ENCODE measurements at regions not wholly inside any gene's neighbourhood (a gene's known extent, or its start where the extent isn't known, plus 50 kb on each side); places are given as distances from the start of the nearest gene placed in this dataset.

- H3K79me2 ChIP-seq (ENCODE audit: low read depth) = no peaks in the 10 kb centered on the region
- Mint-ChIP-seq H3K36me3 (no peaks in the 10 kb centered on the region), H3K9me3 (peaks cover 12% of the 10 kb centered on the region)
Observed at GRCh38 chr2:11985817-11986566, 239.6 kb downstream of the LPIN1 start.

GRCh38 chr2:11987151-11987550, 240.7 kb downstream of the LPIN1 start:
- Histone ChIP-seq H4K20me1 (ENCODE audit: low read depth) (no peaks in the 10 kb centered on the region), H3K79me2 (ENCODE audit: low read depth) (no peaks in the 10 kb centered on the region), H3K36me3 (no peaks in the 10 kb centered on the region), H3K9me3 (ENCODE audit: low read depth) (no peaks in the 10 kb centered on the region), H2AFZ (replicated peaks) (peak overlapping the region; percentile 60), H3K4me1 (no peaks in the 10 kb centered on the region), H3K4me3 (no peak overlapping the region), H3K4me2 (no peak overlapping the region), H3K27me3 (no peaks in the 10 kb centered on the region), H3K9ac (no peak overlapping the region), H3K27ac (no peak overlapping the region), H3F3A (ENCODE audit: low read depth) (no peaks in the 10 kb centered on the region)
- Mint-ChIP-seq H3K27me3 (ENCODE audit: insufficient read depth, low read depth) (peaks cover 5% of the 10 kb centered on the region), H3K4me1 (peaks cover 19% of the 10 kb centered on the region), H3K9me3 (peaks cover 8% of the 10 kb centered on the region), H3K36me3 (no peaks in the 10 kb centered on the region), H3K4me3 (no peak overlapping the region), H3K27ac (peak overlapping the region; percentile 58)
- TF ChIP-seq CTCF (IDR thresholded peaks at IDR 0.05) = no peak
- no peak for TF ChIP-seq EZH2phosphoT487 (IDR thresholded peaks at IDR 0.05)
- no peak for TF ChIP-seq EZH2 (IDR thresholded peaks at IDR 0.05)
- DNase-seq (ENCODE audit: low spot score) = no peak

More at GRCh38 chr2:11985817-11986566, 239.6 kb downstream of the LPIN1 start:
- Histone ChIP-seq H3K9me3 (ENCODE audit: low read depth) (no peaks in the 10 kb centered on the region), H3K4me3 (no peak overlapping the region), H3K9ac (no peak overlapping the region), H3F3A (ENCODE audit: low read depth) (no peaks in the 10 kb centered on the region), H3K27me3 (no peaks in the 10 kb centered on the region), H4K20me1 (ENCODE audit: low read depth) (no peaks in the 10 kb centered on the region), H3K27ac (no peak overlapping the region), H3K4me1 (no peaks in the 10 kb centered on the region), H3K36me3 (no peaks in the 10 kb centered on the region), H3K4me2 (no peak overlapping the region), H2AFZ (replicated peaks) (peak overlapping the region; percentile 60)
- peak; percentile 26 for DNase-seq (ENCODE audit: low spot score)
- Mint-ChIP-seq H3K4me1 (peaks cover 19% of the 10 kb centered on the region), H3K4me3 (no peak overlapping the region), H3K27ac (peak overlapping the region; percentile 65), H3K27me3 (ENCODE audit: insufficient read depth, low read depth) (peaks cover 7% of the 10 kb centered on the region)
- no peak for TF ChIP-seq EZH2phosphoT487 (IDR thresholded peaks at IDR 0.05)
- no peak for TF ChIP-seq CTCF (IDR thresholded peaks at IDR 0.05)
- TF ChIP-seq EZH2 (IDR thresholded peaks at IDR 0.05) = no peak

- Histone ChIP-seq H2AFZ (replicated peaks) (no peak overlapping the region), H3K36me3 (no peaks in the 10 kb centered on the region), H3K4me1 (no peaks in the 10 kb centered on the region), H4K20me1 (ENCODE audit: low read depth) (no peaks in the 10 kb centered on the region), H3K9ac (no peak overlapping the region), H3K4me3 (no peak overlapping the region), H3K27ac (no peak overlapping the region), H3F3A (ENCODE audit: low read depth) (no peaks in the 10 kb centered on the region), H3K27me3 (no peaks in the 10 kb centered on the region), H3K4me2 (no peak overlapping the region), H3K9me3 (ENCODE audit: low read depth) (no peaks in the 10 kb centered on the region), H3K79me2 (ENCODE audit: low read depth) (no peaks in the 10 kb centered on the region)
- Mint-ChIP-seq H3K4me1 (peaks cover 17% of the 10 kb centered on the region), H3K27me3 (ENCODE audit: insufficient read depth, low read depth) (peaks cover 5% of the 10 kb centered on the region), H3K27ac (no peak overlapping the region), H3K9me3 (peaks cover 5% of the 10 kb centered on the region), H3K36me3 (no peaks in the 10 kb centered on the region), H3K4me3 (no peak overlapping the region)
- TF ChIP-seq CTCF (IDR thresholded peaks at IDR 0.05) = no peak
- no peak for TF ChIP-seq EZH2phosphoT487 (IDR thresholded peaks at IDR 0.05)
- no peak for TF ChIP-seq EZH2 (IDR thresholded peaks at IDR 0.05)
- DNase-seq (ENCODE audit: low spot score) = no peak
Observed at GRCh38 chr2:11988691-11989353, 242.4 kb downstream of the LPIN1 start.
